ENCODE measurements at regions not wholly inside any gene's neighbourhood (a gene's known extent, or its start where the extent isn't known, plus 50 kb on each side); places are given as distances from the start of the nearest gene placed in this dataset.

DNA sequence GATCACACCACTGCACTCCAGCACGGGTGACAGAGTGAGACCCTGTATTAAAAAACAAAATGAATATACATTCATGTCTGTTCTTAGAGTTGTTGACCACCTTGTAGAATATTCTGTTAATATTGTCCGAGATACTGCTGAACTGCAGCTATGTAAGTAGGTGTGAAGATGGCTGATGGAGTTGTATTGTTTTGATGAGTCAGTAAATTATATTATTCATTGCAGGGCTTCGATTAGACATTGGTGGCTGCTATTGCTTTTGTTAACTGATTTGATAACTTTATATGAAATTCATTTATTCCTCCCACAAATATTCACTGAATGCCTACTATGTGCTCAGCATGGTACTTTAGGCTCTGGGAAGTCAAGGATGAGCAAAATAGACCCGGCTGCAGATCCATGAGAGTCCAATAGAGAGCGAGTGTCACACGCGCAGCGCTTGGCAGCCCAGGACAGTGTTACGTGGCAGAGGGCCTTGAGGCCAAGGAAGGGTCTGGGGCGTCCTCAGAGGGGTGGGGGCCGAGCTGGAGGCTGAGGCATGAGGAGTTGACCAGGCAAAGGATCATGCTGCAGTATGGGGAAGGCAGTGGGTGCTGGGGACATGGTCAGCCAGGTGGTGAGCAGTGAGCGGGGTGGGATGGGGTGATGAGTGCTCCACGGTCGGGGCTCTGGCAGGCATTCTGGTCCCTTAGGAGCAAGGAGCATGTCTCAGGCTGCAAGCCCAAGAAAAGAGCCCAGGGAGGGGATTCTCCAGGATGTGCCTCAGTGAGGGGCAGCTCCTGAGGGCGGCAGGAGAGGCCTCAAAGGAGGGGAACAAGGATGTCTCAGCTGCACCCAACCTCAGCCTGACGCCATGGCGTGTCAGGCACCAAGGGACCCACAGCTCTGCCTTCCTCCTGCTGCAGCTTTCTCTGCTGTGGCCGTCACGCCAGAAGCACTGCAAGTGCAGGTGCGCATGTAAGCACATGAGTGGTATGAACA is 243.5 kb downstream of the GADD45G start:
- Histone ChIP-seq H3K9ac (ENCODE audit: low read length) (no peak overlapping the region), H3K23ac (ENCODE audit: low read length) (no peak overlapping the region), H3K4me1 (ENCODE audit: control insufficient read depth in 1 of 2, insufficient read depth in 2 of 2, low read length in 2 of 2) (no peaks in the 10 kb centered on the region), H3K4ac (ENCODE audit: low read depth, low read length) (no peak overlapping the region), H3K9me3 (ENCODE audit: insufficient read depth, low read depth, low read length) (peaks cover 10% of the 10 kb centered on the region), H3K79me2 (ENCODE audit: control insufficient read depth, insufficient read depth, low read length, poor library complexity) (no peaks in the 10 kb centered on the region), H4K91ac (ENCODE audit: low read depth, low read length) (no peak overlapping the region), H3K4me3 (ENCODE audit: low read depth, low read length) (no peak overlapping the region), H3K79me1 (ENCODE audit: low read length) (no peaks in the 10 kb centered on the region), H2AK5ac (ENCODE audit: low read length) (no peak overlapping the region), H2BK120ac (ENCODE audit: insufficient read depth, low read length, poor library complexity) (no peak overlapping the region), H3K4me2 (ENCODE audit: low read length) (no peak overlapping the region), H2AFZ (ENCODE audit: insufficient read depth, low read length, poor library complexity) (no peak overlapping the region), H3K18ac (ENCODE audit: low read length) (no peak overlapping the region), H3K27ac (ENCODE audit: low read depth, low read length) (no peak overlapping the region), H2BK12ac (ENCODE audit: low read length) (no peak overlapping the region), H3K27me3 (ENCODE audit: insufficient read depth, low read length) (no peaks in the 10 kb centered on the region), H3K36me3 (ENCODE audit: control insufficient read depth in 1 of 2, insufficient read depth in 2 of 2, low read length in 2 of 2) (no peaks in the 10 kb centered on the region), H2BK5ac (ENCODE audit: low read depth, low read length, poor library complexity) (no peak overlapping the region), H4K8ac (ENCODE audit: low read depth, low read length) (no peak overlapping the region), H4K12ac (ENCODE audit: low read depth, low read length) (no peak overlapping the region), H3K14ac (ENCODE audit: low read length) (no peak overlapping the region)
- WGBS (ENCODE audit: extremely low coverage, insufficient coverage, insufficient read length) = no CpG with 5 or more reads among the region's 20 CpGs
- DNase-seq = no peak

DNA sequence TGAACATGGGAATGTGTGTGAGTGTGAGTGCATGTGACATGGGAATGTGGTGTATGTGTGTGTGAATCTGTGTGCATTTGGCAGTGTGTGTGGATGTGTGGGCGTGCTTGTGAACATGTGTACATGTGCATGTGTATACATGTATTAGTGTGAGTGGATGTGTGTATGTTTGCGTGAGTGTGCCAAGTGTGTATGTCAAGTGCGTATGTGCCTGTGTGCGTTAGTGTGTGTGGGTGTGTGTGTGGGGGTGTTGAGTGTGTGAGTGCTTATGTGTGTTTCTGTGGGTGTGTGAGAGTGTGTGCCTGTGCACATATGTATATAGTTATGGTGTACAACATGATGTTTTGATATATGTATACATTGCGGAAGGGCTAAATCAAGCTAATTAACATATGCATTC is 244.3 kb downstream of the GADD45G start:
- Histone ChIP-seq H3K79me1 (ENCODE audit: low read length) (no peaks in the 10 kb centered on the region), H3K4me3 (ENCODE audit: low read depth, low read length) (peak overlapping the region; percentile 42), H3K9ac (ENCODE audit: low read length) (peak overlapping the region; percentile 1), H3K27me3 (ENCODE audit: insufficient read depth, low read length) (no peaks in the 10 kb centered on the region), H2BK12ac (ENCODE audit: low read length) (no peak overlapping the region), H4K12ac (ENCODE audit: low read depth, low read length) (no peak overlapping the region), H2BK5ac (ENCODE audit: low read depth, low read length, poor library complexity) (no peak overlapping the region), H3K18ac (ENCODE audit: low read length) (no peak overlapping the region), H3K79me2 (ENCODE audit: control insufficient read depth, insufficient read depth, low read length, poor library complexity) (no peaks in the 10 kb centered on the region), H3K23ac (ENCODE audit: low read length) (no peak overlapping the region), H3K4me1 (ENCODE audit: control insufficient read depth in 1 of 2, insufficient read depth in 2 of 2, low read length in 2 of 2) (no peaks in the 10 kb centered on the region), H3K27ac (ENCODE audit: low read depth, low read length) (no peak overlapping the region), H3K9me3 (ENCODE audit: insufficient read depth, low read depth, low read length) (peaks cover 10% of the 10 kb centered on the region), H2AK5ac (ENCODE audit: low read length) (no peak overlapping the region), H2BK120ac (ENCODE audit: insufficient read depth, low read length, poor library complexity) (no peak overlapping the region), H3K4me2 (ENCODE audit: low read length) (no peak overlapping the region), H2AFZ (ENCODE audit: insufficient read depth, low read length, poor library complexity) (no peak overlapping the region), H3K14ac (ENCODE audit: low read length) (no peak overlapping the region), H4K91ac (ENCODE audit: low read depth, low read length) (no peak overlapping the region), H3K36me3 (ENCODE audit: control insufficient read depth in 1 of 2, insufficient read depth in 2 of 2, low read length in 2 of 2) (no peaks in the 10 kb centered on the region), H4K8ac (ENCODE audit: low read depth, low read length) (no peak overlapping the region), H3K4ac (ENCODE audit: low read depth, low read length) (no peak overlapping the region)
- WGBS (ENCODE audit: extremely low coverage, insufficient coverage, insufficient read length) = 100% methylated on average over 1 of the region's 5 CpGs
- DNase-seq = no peak

- H3K79me1 ChIP-seq (ENCODE audit: low read length) = no peaks in the 10 kb centered on the region
- H2BK12ac ChIP-seq (ENCODE audit: low read length) = no peak overlapping the region
- H3K18ac ChIP-seq (ENCODE audit: low read length) = no peak overlapping the region
- H3K4ac ChIP-seq (ENCODE audit: low read depth, low read length) = no peak overlapping the region
- DNase-seq = no peak
- peaks cover 10% of the 10 kb centered on the region for H3K9me3 ChIP-seq (ENCODE audit: insufficient read depth, low read depth, low read length)
- no peak overlapping the region for H3K4me3 ChIP-seq (ENCODE audit: low read depth, low read length)
- no peak overlapping the region for H4K8ac ChIP-seq (ENCODE audit: low read depth, low read length)
- no peak overlapping the region for H3K23ac ChIP-seq (ENCODE audit: low read length)
- H2AFZ ChIP-seq (ENCODE audit: insufficient read depth, low read length, poor library complexity) = no peak overlapping the region
- no peak overlapping the region for H2BK120ac ChIP-seq (ENCODE audit: insufficient read depth, low read length, poor library complexity)
- H3K9ac ChIP-seq (ENCODE audit: low read length) = no peak overlapping the region
- H3K4me1 ChIP-seq (ENCODE audit: control insufficient read depth in 1 of 2, insufficient read depth in 2 of 2, low read length in 2 of 2) = no peaks in the 10 kb centered on the region
- no peak overlapping the region for H2BK5ac ChIP-seq (ENCODE audit: low read depth, low read length, poor library complexity)
- no peak overlapping the region for H2AK5ac ChIP-seq (ENCODE audit: low read length)
- H3K4me2 ChIP-seq (ENCODE audit: low read length) = no peak overlapping the region
- H3K14ac ChIP-seq (ENCODE audit: low read length) = no peak overlapping the region
- H3K27ac ChIP-seq (ENCODE audit: low read depth, low read length) = no peak overlapping the region
- no peaks in the 10 kb centered on the region for H3K36me3 ChIP-seq (ENCODE audit: control insufficient read depth in 1 of 2, insufficient read depth in 2 of 2, low read length in 2 of 2)
- no peaks in the 10 kb centered on the region for H3K27me3 ChIP-seq (ENCODE audit: insufficient read depth, low read length)
- H4K12ac ChIP-seq (ENCODE audit: low read depth, low read length) = no peak overlapping the region
- no CpG with 5 or more reads among the region's 3 CpGs for WGBS (ENCODE audit: extremely low coverage, insufficient coverage, insufficient read length)
- H4K91ac ChIP-seq (ENCODE audit: low read depth, low read length) = no peak overlapping the region
- H3K79me2 ChIP-seq (ENCODE audit: control insufficient read depth, insufficient read depth, low read length, poor library complexity) = no peaks in the 10 kb centered on the region
Measured at GRCh38 chr9:89850153-89850552, 245.3 kb downstream of the GADD45G start.

DNA sequence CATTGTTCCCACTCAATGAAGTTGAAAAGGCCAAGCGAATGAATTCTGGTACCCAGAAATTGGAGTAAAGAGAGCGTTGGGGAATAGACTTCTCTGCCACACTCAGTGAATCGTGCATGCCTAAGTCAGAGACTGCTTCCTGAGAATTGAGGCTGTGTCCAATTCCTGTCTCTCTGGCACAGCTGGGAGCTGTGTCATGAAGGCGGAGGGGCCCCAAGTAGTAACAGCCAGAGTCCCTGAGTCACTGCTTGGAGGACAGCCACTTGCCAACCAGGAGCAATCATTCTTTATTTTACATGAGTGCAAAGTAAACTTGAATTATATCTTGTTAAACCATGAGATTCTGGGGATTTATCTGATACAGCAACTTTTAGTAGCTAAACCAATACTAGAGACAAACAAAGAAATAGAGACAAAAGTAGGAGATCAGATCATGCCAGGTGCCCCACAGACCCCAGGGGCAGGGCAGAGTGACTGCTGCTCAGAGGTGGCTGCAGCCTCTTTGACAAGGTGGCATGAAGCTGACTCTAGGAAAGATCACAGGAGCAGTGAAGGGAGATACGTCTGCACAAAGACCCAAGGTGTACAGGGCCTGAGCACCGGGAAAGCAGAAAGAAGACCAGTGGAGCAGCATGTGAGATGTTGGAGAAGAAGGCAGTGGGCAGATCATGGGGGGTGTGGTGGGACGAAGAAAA is 246.0 kb downstream of the GADD45G start:
- Histone ChIP-seq H3K4me1 (ENCODE audit: control insufficient read depth in 1 of 2, insufficient read depth in 2 of 2, low read length in 2 of 2) (no peaks in the 10 kb centered on the region), H3K4me3 (ENCODE audit: low read depth, low read length) (no peak overlapping the region), H2BK12ac (ENCODE audit: low read length) (no peak overlapping the region), H3K9ac (ENCODE audit: low read length) (no peak overlapping the region), H3K4ac (ENCODE audit: low read depth, low read length) (no peak overlapping the region), H3K27me3 (ENCODE audit: insufficient read depth, low read length) (no peaks in the 10 kb centered on the region), H3K36me3 (ENCODE audit: control insufficient read depth in 1 of 2, insufficient read depth in 2 of 2, low read length in 2 of 2) (no peaks in the 10 kb centered on the region), H4K91ac (ENCODE audit: low read depth, low read length) (no peak overlapping the region), H2AK5ac (ENCODE audit: low read length) (no peak overlapping the region), H3K79me1 (ENCODE audit: low read length) (no peaks in the 10 kb centered on the region), H3K9me3 (ENCODE audit: insufficient read depth, low read depth, low read length) (peaks cover 7% of the 10 kb centered on the region), H3K18ac (ENCODE audit: low read length) (no peak overlapping the region), H4K8ac (ENCODE audit: low read depth, low read length) (no peak overlapping the region), H3K23ac (ENCODE audit: low read length) (no peak overlapping the region), H4K12ac (ENCODE audit: low read depth, low read length) (no peak overlapping the region), H3K79me2 (ENCODE audit: control insufficient read depth, insufficient read depth, low read length, poor library complexity) (no peaks in the 10 kb centered on the region), H3K14ac (ENCODE audit: low read length) (no peak overlapping the region), H3K27ac (ENCODE audit: low read depth, low read length) (no peak overlapping the region), H3K4me2 (ENCODE audit: low read length) (no peak overlapping the region), H2BK5ac (ENCODE audit: low read depth, low read length, poor library complexity) (no peak overlapping the region), H2BK120ac (ENCODE audit: insufficient read depth, low read length, poor library complexity) (no peak overlapping the region), H2AFZ (ENCODE audit: insufficient read depth, low read length, poor library complexity) (peak overlapping the region; percentile 30)
- DNase-seq = no peak
- WGBS (ENCODE audit: extremely low coverage, insufficient coverage, insufficient read length) = no CpG with 5 or more reads among the region's 7 CpGs
